Hepatocyte (in vitro differentiated cells): ENCODE measurements at regions not wholly inside any gene's neighbourhood (a gene's known extent, or its start where the extent isn't known, plus 50 kb on each side); places are given as distances from the start of the nearest gene placed in this dataset.

Experiments
- DNase-seq: peaks from one replicate; pipeline ENCODE4 v3.0.0-alpha.2; 2016; ENCODE audit warnings: low spot score
- H2AFZ ChIP-seq: fragments of 200-600 bp; sonication (generic); 2 replicates; pipeline ENCODE4 v1.6.0; 2016; ENCODE audit warnings: antibody characterized with exemption, mild to moderate bottlenecking
- H3K27ac ChIP-seq: fragments of 200-600 bp; sonication (generic); 2 replicates; pipeline ENCODE4 v1.5.1; 2016; ENCODE audit warnings: mild to moderate bottlenecking
- H3K27me3 ChIP-seq: fragments of 200-600 bp; sonication (generic); 2 replicates; pipeline ENCODE4 v1.6.1; 2016
- H3K36me3 ChIP-seq: fragments of 200-600 bp; sonication (generic); replicated peaks from 2 replicates; pipeline ENCODE4 v1.5.1; 2016; ENCODE audit warnings: low read depth; ENCODE audit not compliant: insufficient read depth
- H3K4me1 ChIP-seq: fragments of 200-600 bp; sonication (generic); 2 replicates; pipeline ENCODE4 v1.5.1; 2016; ENCODE audit warnings: mild to moderate bottlenecking, moderate library complexity; ENCODE audit not compliant: insufficient read depth
- H3K4me2 ChIP-seq: fragments of 200-600 bp; sonication (generic); 2 replicates; pipeline ENCODE4 v1.6.0; 2016
- H3K4me3 ChIP-seq: fragments of 200-600 bp; sonication (generic); 2 replicates; pipeline ENCODE4 v1.5.1; 2016; ENCODE audit warnings: mild to moderate bottlenecking
- H3K79me2 ChIP-seq: fragments of 200-600 bp; sonication (generic); 2 replicates; pipeline ENCODE4 v1.6.0; 2017; ENCODE audit warnings: mild to moderate bottlenecking
- H3K9me2 ChIP-seq: fragments of 200-600 bp; sonication (generic); replicated peaks from 2 replicates; pipeline ENCODE4 v1.6.0; 2017; ENCODE audit warnings: mild to moderate bottlenecking; ENCODE audit not compliant: insufficient read depth
- H3K9me3 ChIP-seq: fragments of 200-600 bp; sonication (generic); 2 replicates; pipeline ENCODE4 v1.5.1; 2016; ENCODE audit warnings: low read depth, mild to moderate bottlenecking
- H4K20me1 ChIP-seq: fragments of 200-600 bp; sonication (generic); 2 replicates; pipeline ENCODE4 v1.6.0; 2016; ENCODE audit warnings: mild to moderate bottlenecking; ENCODE audit not compliant: insufficient read depth, poor library complexity, severe bottlenecking
- CTCF ChIP-seq: fragments of 200-600 bp; sonication (generic); IDR thresholded peaks from 2 replicates; pipeline ENCODE4 v1.5.1; 2016; ENCODE audit warnings: antibody characterized with exemption, mild to moderate bottlenecking; ENCODE audit not compliant: poor library complexity
- EZH2 ChIP-seq: fragments of 200-600 bp; sonication (generic); IDR thresholded peaks from 2 replicates; pipeline ENCODE4 v1.6.1; 2016; ENCODE audit warnings: antibody characterized with exemption, mild to moderate bottlenecking, borderline replicate concordance
- EZH2phosphoT487 ChIP-seq: fragments of 200-600 bp; sonication (generic); IDR thresholded peaks from one replicate; pipeline ENCODE4 v1.6.1; 2018; ENCODE audit warnings: antibody characterized with exemption, mild to moderate bottlenecking, low read depth, moderate library complexity; ENCODE audit not compliant: unreplicated experiment, severe bottlenecking
- WGBS: methylation state at CpG from one replicate; pipeline ENCODE4 v1.1.6; 2016; ENCODE audit warnings: low lambda C conversion rate; ENCODE audit errors: missing lambda C conversion rate; 5-methylcytosine and 5-hydroxymethylcytosine counted together

- Histone ChIP-seq H3K4me1 (no peaks in the 10 kb centered on the region), H4K20me1 (no peaks in the 10 kb centered on the region), H3K4me2 (no peak overlapping the region), H3K79me2 (no peaks in the 10 kb centered on the region), H3K36me3 (no peaks in the 10 kb centered on the region), H3K27me3 (no peaks in the 10 kb centered on the region), H3K9me3 (no peaks in the 10 kb centered on the region), H2AFZ (no peak overlapping the region), H3K9me2 (no peaks in the 10 kb centered on the region), H3K4me3 (no peak overlapping the region), H3K27ac (no peak overlapping the region)
- no peak for DNase-seq
- WGBS = 71% methylated on average over 1 of the region's 1 CpG
- TF ChIP-seq EZH2 = no peak
- no peak for TF ChIP-seq CTCF
- no peak for TF ChIP-seq EZH2phosphoT487
Observed at GRCh38 chr17:52758481-52758880, 600.0 kb upstream of the CA10 start.

- H3K4me1 ChIP-seq = no peaks in the 10 kb centered on the region
- TF ChIP-seq EZH2phosphoT487 (no peak), CTCF (no peak), EZH2 (no peak)
- no peaks in the 10 kb centered on the region for H3K27me3 ChIP-seq
- DNase-seq = no peak
- H3K36me3 ChIP-seq = no peaks in the 10 kb centered on the region
- H3K27ac ChIP-seq = no peak overlapping the region
- no peaks in the 10 kb centered on the region for H3K79me2 ChIP-seq
- H2AFZ ChIP-seq = no peak overlapping the region
- no peak overlapping the region for H3K4me2 ChIP-seq
- H4K20me1 ChIP-seq = no peaks in the 10 kb centered on the region
- H3K9me2 ChIP-seq = no peaks in the 10 kb centered on the region
- H3K9me3 ChIP-seq = no peaks in the 10 kb centered on the region
- H3K4me3 ChIP-seq = no peak overlapping the region
Observed at GRCh38 chr17:52756746-52757145, 598.2 kb upstream of the CA10 start.

DNA sequence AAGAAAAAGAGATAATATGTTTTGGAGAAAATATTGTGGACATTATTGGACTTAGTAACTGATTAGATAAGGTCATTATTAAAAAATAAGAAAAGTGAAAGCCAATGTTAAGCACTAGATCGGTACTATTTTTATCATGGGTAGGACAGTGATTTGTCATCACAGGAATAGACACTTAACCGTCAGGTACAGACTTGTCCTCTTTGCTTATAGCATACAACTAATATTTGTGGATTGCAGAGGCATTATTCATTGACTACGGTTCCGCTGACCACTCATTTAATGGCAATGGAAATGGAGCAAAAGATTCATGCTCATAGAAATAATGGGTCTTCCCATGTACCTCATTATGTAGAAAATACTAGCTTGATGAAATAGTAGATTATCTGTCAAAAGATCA, 596.3 kb upstream of the CA10 start:
- TF ChIP-seq CTCF (no peak), EZH2phosphoT487 (no peak), EZH2 (no peak)
- Histone ChIP-seq H3K9me3 (no peaks in the 10 kb centered on the region), H3K36me3 (no peaks in the 10 kb centered on the region), H2AFZ (no peak overlapping the region), H3K27ac (no peak overlapping the region), H3K4me3 (no peak overlapping the region), H3K4me2 (no peak overlapping the region), H3K79me2 (no peaks in the 10 kb centered on the region), H3K27me3 (no peaks in the 10 kb centered on the region), H4K20me1 (no peaks in the 10 kb centered on the region), H3K4me1 (no peaks in the 10 kb centered on the region), H3K9me2 (no peaks in the 10 kb centered on the region)
- no peak for DNase-seq
- WGBS = 94% methylated on average over 4 of the region's 4 CpGs

GRCh38 chr17:52751051-52751450, 592.5 kb upstream of the CA10 start:
- Histone ChIP-seq H3K4me2 (no peak overlapping the region), H3K9me3 (no peaks in the 10 kb centered on the region), H3K79me2 (no peaks in the 10 kb centered on the region), H2AFZ (no peak overlapping the region), H4K20me1 (no peaks in the 10 kb centered on the region), H3K27ac (no peak overlapping the region), H3K36me3 (no peaks in the 10 kb centered on the region), H3K4me1 (no peaks in the 10 kb centered on the region), H3K9me2 (no peaks in the 10 kb centered on the region), H3K27me3 (no peaks in the 10 kb centered on the region), H3K4me3 (no peak overlapping the region)
- TF ChIP-seq EZH2phosphoT487 (no peak), EZH2 (no peak), CTCF (no peak)
- WGBS = 44% methylated on average over 3 of the region's 3 CpGs
- DNase-seq = no peak
